ENCODE measurements at regions not wholly inside any gene's neighbourhood (a gene's known extent, or its start where the extent isn't known, plus 50 kb on each side); places are given as distances from the start of the nearest gene placed in this dataset.

DNA sequence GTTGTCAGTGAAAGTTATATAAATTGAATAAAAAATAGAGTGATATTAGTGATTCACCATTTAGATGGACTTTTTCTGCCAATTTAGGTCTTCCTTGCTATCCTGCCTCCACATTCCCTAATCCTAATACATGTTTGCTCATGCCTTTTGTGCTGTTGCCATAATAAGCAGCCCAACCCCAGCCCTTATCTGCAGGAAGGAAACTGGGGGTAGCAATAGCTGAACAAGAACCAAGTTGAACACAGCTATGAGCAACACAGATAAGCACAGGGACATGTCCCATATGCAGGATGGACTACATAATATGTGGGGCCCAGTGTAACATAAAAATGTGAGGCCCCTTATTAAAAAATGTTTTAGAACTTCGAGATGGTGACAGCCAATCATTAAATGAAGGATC lies 91.2 kb upstream of the AHR start:
- DNase-seq (ENCODE audit: low spot score in 2 of 2), result no peak
- no peak for FAIRE-seq

DNA sequence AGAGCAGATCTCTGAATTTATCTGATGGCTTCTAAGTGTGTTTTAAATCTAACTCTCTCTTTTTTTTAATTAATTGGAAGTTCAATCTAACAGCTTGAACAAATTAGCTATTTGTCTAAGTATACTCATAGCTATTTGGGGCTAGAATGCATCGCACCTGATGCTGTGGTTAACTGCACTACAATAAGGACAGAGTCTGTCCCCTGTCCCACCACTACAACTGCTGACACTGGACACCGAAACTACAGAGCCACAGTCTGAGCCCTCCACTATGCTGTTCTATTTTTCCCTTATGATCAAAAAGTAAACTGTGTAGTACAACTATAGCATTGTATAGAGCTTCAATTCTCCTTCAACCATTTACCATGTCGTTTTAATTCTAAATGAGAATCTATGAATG lies 89.4 kb upstream of the AHR start:
- no peak for FAIRE-seq

DNA sequence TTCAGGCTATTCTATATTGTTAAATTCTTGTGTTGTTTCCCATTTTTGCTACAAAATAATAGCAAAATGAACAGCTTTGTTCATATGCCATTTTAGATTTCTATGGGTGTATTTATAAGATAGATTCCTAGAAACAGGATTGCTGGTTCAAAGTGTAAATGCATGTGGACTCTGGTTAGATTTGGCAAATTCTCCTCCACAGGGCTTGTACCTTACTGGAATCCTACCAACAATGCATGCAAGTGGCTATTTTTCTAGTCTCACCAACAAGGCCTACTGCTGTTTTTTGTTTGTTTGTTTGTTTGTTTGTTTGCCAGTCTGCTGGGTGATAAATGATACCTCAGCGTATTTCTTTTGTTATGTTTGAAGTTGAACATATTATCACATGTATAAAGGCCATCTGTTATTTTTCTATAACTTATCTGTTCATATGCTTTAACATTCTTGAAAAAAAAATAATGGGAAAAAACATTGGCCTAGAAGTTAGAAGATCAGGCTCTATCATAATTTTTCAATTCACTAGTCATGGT lies 87.1 kb upstream of the AHR start:
- FAIRE-seq, result no peak
- no peak for DNase-seq (ENCODE audit: low spot score in 2 of 2)

More for the DNA sequence above, 89.4 kb upstream of the AHR start:
- DNase-seq (ENCODE audit: low spot score in 2 of 2), result no peak

DNA sequence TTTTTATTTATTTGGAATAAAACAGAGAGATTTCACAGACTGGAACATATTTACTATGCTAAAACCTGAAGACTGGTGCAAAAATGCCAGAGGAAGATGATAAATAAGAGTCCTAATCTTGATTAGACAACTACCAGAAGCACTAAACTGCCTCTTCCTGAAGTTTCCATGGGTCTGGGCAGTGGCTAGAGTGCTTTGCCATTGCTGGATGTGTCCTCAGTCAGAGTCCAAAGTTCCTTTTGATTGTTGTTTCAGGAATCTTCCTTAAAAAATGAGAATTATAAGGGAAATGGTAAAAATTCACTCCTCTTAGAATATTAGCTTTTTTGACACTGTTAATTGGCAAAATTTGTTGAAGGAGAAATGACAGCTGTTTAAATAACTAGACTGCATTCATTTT lies 86.3 kb upstream of the AHR start:
- DNase-seq (ENCODE audit: low spot score in 2 of 2), result no peak
- no peak for FAIRE-seq

DNA sequence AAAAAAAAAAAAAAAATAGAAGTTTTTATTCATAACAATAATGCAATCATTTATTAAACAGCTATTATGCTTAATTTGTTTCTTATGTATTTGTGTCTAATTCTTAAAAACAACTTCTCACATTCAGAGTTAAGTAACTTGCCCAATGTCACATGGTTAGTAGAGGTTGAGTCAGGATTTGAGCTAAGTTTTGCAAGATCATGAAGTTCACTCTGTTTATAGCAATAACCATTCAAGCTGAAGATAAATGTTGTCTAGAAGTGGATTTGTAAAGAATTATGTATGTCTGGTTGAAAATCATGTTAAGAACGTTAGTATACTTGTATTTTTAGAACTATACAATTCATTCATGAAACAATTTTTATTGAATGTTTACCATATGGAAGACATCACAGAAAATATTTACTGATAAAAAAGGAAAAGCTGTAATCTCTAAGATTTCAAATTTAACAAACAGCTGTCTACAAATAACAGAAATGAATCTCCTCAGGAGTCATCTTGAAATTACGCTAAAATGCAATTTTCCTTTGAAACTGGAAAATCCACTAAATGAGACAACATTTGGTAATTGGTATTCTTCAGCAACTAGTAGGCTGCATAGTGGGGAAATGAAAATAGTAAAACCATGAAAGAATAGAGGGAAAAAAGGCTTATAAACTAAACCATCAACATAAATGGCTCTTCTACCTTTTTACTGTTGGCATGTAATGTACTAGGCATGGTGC lies 70.5 kb upstream of the AHR start:
- DNase-seq (ENCODE audit: low spot score in 2 of 2) (no peak), FAIRE-seq (no peak)

DNA sequence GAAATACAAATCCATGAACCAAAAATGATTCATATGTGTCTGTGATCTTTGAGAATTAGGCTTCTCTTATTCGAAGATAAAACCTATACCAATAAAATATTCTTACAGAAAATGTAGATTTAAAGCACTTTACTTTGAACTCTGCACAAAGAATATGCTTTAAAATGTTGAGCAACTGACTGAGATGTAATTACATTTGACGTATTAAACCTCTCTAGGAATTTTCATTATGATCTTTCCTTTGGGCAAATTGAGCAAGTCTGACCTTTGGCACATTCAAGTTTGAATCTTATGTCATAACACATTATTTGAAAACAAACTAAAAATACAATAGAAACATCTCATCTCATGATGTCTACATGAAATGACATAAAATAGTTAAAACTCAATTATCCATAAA lies 69.2 kb upstream of the AHR start:
- DNase-seq (ENCODE audit: low spot score in 2 of 2) (no peak), FAIRE-seq (no peak)

DNA sequence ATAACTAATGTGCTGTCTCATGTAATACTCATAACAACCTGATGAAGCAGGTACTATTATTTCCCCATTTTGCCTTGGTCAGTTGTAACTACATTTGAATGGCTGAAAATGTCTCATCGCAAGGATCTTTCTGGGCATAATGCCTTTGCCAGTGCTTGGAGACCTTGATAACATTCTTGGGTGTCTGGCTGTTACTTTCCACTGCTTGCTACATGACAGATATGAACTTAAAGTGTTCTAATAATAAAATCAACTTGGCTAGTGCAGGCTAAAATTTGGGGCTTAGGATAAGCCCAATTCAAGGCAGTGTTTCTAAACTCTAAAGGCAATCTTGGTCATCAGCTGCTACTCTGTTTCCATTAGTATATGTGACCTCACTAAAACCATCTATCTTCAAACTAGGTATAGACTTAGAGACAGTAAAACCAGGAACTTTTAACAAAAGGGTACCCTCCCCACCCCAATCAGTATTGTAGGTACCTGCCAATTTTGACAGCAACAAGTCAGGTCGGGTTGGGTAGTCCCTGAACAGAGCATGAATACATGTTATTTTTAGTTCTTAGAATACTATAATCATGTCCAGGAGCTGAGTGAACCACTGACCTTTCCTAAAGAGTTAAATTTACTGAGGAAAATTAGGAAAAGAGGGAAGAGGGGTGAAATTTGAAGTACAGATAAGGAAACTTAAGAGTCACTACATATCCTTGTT lies 68.2 kb upstream of the AHR start:
- no peak for FAIRE-seq
- no peak for DNase-seq (ENCODE audit: low spot score in 2 of 2)

DNA sequence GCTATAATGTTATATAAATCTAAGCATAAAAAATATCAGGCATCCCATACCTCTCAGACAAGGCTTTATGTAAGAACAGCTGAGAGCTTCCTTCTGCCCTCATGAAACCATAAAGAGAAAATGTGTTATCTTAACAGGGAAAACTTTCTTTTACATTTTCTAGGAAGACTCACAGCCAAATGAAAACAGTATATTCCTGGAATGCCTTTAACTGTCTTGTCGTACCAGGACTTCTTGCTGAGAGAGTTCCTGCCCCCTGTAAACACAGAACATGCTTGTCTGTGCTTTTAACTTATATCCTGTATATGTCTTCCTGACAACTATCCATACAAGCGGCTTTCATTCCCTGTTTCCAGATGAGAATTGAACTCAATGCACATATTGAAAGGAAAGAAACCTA lies 64.8 kb upstream of the AHR start:
- no peak for FAIRE-seq
- DNase-seq (ENCODE audit: low spot score in 2 of 2), result no peak

DNA sequence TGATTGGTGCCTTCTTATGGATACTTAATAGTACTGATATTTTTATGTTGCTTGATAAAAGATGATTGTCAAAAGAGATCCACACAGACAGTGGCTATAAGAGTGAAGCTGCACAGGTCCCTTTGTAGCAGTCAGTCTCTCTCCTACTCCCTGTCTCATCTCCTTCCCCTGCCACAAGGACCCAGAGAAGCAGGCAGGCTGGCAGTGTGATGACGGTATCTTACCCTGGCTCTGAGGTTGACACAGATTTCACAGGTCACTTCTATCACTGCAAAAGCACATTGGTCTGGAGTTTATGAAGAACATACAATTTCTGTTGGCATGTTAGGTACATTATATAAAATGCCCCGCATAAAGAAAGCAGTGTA lies 64.4 kb upstream of the AHR start:
- DNase-seq (ENCODE audit: low spot score in 2 of 2) (no peak), FAIRE-seq (no peak)

DNA sequence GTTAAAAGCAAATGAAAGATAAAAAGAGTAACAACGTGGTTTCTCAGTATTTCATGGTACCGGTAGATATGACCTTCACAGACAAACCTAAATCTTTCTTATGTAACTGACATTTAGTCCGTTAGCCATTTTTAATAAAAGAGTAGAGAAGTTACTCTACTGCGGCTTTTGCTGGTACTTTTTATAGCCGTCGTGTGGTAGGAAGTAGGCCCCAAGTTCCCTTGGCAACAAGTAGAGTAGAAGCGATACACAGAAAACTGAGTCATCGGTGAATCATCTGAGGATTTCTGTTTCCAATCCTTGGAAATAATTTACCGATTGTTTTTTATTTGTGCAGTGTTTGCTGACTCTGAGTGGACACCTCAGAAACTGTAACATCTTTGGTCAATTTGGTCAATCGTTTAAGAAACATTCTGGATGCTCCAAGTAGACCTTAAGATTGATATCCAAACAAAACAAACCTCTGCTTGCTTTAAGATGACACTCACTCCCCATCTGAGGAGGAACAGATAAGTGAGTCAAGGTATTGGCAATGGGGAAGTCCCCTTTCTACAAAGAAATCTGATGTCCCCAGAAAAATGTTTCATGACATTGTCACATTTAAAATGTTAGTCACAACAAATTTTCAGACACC lies 63.9 kb upstream of the AHR start:
- DNase-seq (ENCODE audit: low spot score in 2 of 2), result no peak
- FAIRE-seq, result no peak

DNA sequence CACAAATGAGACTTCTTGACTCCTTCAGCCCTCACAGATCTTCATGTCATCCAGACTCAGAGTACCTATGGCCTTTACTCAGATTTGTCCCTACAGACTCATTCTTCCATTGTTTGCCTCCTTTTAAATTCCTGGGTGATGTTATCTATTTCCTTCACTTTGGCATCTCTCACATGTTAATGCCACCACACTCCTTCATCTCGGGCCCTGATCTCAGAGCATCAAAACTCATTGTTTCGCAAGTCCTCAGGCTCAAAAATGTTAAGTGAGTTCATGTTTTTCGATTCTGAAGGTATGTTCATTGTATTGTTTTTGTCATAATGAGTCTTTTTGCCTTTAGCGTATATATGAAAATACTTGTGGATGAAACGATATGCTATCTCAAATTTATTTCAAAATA lies 62.3 kb upstream of the AHR start:
- FAIRE-seq (no peak), DNase-seq (ENCODE audit: low spot score in 2 of 2) (no peak)

DNA sequence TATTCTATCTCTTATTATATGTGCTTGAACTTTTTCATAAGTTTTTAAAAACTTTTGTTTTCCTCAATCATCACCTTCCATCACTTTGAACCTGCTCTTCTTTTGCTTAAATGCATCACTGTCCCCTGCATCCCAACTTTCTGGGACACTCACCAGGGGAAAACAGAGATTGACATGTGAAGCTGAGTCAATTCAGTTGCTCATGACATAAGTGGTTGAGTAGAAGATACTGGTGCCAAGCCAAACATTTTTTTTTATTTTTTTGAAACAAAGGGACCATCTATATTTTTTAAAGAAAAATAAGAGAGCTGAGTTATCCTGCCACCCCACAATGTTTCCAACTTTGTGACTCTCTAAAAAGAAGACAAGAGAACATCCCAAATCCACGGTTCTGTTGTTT lies 61.8 kb upstream of the AHR start:
- FAIRE-seq (no peak), DNase-seq (ENCODE audit: low spot score in 2 of 2) (no peak)

DNA sequence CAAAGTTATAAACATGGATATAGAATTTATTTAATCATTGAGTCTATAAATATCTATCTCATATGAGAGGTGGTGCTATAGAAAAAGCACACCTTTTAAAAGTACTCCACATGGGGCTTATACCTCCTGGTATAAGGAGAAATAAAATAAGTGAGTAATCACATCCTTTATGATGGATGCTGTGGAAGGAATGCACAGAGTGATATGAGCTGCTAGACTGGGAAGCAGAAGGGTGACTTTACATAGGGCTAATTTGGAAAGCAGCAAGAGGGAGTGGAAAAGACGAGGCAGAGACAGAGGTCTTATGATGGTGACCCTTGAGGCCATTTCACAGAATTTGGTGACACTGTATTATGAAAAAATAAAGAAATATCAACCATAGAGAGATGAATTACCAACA lies 59.4 kb upstream of the AHR start:
- no peak for DNase-seq (ENCODE audit: low spot score in 2 of 2)
- FAIRE-seq, result no peak

DNA sequence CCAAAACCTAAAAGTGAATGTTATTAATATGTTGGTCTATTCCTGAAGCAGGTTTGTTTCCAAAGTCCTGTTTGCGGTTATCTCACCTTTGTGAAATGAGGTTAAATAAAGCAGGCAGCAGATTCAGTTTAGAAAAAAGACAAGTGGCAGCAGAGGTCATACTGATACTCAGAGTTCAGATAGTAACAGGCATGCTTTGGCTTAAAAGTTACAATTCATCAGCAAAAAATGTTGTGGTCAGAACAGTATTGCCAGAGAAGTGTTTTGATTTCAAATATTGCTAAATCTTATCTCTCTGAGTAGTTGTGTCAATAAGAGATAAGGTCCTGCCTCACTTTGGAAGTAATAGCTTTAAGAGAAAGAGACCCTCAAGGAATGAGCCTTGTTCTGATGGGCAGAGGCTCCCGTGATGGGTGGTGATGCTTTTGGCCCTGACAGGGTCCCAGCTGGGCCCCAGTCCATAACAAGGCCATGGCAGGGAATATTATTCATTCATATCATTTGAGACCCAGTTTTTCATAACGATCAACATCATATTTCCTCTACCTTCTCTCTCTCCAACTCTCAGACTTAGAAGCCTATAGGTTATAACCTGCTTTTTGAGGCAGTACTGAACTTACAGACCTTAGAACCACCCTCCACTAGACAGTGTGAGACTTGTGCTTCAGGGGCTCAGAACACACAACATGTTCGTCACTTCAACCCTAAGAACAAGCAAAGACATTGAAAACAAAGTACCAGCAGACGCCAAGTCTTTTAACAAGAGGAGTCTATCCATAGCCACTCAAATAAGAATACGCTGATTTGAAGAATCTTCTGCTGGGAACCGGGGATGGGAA lies 58.5 kb upstream of the AHR start:
- DNase-seq (ENCODE audit: low spot score in 2 of 2), result no peak
- FAIRE-seq, result no peak

DNA sequence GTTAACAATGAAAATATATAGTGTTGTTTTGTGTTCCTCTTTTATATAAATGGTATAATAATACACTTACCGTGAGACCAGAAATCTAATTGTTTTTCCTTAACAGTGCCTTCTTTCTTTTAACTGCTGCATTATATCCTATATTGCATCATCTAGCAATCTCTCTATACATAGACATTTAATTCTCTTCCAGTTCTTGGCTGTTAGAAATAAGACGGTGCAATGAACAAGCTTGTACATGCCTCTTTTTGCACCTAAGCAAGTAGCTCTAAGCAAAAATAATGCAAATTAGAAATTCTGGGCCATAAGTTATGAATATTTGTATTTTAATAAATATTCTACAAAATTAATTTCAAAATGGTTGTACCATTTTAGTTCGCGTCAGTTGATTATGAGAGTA lies 55.9 kb upstream of the AHR start:
- FAIRE-seq (no peak), DNase-seq (ENCODE audit: low spot score in 2 of 2) (no peak)

DNA sequence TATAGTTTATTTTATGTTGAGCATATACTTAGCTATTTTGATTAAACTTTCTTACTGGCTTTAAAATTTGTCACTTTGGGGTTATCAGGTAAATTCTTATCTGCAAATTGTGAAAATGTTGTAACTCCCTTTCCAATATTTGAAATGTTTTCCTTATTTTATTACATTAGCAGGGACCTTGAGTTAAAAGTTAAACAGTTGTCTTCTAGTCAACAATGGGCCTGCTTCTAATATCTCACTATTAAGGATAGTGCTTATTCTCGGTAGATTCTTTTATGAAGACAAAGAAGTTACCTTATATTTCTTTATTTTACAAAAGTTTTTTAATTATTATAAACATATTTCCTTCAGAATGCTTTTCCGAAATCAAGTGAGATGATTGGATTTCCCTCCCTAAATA lies 53.7 kb upstream of the AHR start:
- FAIRE-seq, result no peak
- DNase-seq (ENCODE audit: low spot score in 2 of 2), result no peak

DNA sequence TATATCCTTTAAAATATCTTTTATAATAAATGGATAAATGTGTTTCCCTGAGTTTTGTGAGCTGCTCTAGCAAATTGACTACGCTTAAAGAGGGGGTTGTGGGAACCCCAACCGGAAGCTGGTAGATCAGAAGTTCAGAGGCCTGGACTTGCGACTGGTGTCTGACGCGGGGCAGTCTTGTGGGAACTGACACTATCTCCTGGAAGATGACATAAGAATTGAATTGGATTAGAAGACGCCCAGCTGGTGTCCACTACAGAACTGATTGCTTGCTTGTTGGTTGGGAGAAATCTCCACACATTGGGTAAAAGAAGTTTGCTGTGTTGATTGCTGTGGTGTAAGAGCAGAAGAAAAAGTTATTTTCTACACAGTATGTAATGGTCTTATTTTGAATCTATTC lies 51.1 kb upstream of the AHR start:
- FAIRE-seq (no peak), DNase-seq (ENCODE audit: low spot score in 2 of 2) (no peak)

DNA sequence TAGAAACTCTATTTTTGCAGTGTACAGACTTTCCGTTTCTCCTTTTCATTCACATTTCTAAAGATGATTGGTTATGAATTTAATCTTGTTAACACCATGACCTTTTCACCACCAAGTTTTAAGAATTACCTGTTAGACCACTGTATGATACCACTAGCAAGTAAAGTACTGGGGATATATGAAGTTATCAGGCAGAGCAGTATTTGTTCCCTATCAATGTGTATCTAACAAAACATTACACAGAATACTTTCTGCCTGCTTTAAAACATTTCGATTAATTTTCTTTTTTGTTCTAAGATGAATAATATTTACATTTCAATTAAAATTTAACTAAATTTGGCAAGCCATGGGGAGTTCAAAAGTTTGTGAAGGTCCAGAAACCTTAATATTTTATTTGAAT lies 49.9 kb upstream of the AHR start:
- no peak for FAIRE-seq
- DNase-seq (ENCODE audit: low spot score in 2 of 2), result no peak

Measured in frontal cortex (tissue), 3 donors.